Left renal pelvis (tissue), 4 donors: ENCODE measurements at regions not wholly inside any gene's neighbourhood (a gene's known extent, or its start where the extent isn't known, plus 50 kb on each side); places are given as distances from the start of the nearest gene placed in this dataset.
"Not testable (repeated sequence)": the region's sequence is repeated elsewhere in the genome, so short reads cannot be mapped to it uniquely, and the experiment has no call there.

ENCODE experiments used
- DNase-seq, 4 donors: peaks; one replicate each; pipeline ENCODE4 v3.0.0-alpha.2; 2013; ENCODE audit warnings: low read depth in 4 of 4, low spot score in 3 of 4

- DNase-seq = no peak
Measured at GRCh38 chr2:66251573-66251972, 183.4 kb upstream of the MEIS1 start.

- DNase-seq = not testable (repeated sequence)
Measured at GRCh38 chr2:66249089-66249488, 185.8 kb upstream of the MEIS1 start.

DNA sequence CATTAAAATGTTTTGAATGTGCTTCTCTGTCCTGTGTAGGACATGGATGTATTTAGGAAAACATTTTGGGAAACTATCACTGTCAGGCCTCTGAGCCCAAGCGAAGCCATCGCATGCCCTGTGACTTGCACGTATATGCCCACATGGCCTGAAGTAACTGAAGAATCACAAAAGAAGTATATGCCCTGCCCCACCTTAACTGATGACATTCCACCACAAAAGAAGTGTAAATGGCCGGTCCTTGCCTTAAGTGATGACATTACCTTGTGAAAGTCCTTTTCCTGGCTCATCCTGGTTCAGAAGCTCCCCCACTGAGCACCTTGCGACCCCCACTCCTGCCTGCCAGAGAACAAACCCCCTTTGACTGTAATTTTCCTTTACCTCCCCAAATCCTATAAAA, 191.1 kb upstream of the MEIS1 start:
- DNase-seq = not testable (repeated sequence)

GRCh38 chr2:66242888-66243287, 192.0 kb upstream of the MEIS1 start:
- DNase-seq = not testable (repeated sequence)

GRCh38 chr2:66242099-66242789, 192.7 kb upstream of the MEIS1 start:
- DNase-seq = no peak

DNA sequence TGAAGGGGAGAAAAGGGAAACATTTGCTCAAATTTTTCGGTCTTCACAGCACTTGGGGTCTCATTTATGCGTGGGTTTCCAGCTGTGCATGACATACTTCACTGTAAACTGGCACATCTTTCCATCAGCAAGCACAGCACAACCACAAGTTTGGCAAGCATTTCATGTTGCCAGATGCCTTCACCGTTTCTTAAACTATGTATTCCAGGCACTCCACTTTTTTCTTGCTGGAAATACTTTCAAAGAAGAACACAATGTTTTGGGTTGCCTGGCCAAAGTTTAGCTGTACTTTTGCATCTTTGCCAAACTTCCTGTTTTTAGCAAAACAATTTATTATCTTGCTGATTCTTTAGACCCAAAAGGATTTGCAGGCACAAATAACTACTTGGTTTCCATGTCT, 194.6 kb upstream of the MEIS1 start:
- DNase-seq = no peak

DNA sequence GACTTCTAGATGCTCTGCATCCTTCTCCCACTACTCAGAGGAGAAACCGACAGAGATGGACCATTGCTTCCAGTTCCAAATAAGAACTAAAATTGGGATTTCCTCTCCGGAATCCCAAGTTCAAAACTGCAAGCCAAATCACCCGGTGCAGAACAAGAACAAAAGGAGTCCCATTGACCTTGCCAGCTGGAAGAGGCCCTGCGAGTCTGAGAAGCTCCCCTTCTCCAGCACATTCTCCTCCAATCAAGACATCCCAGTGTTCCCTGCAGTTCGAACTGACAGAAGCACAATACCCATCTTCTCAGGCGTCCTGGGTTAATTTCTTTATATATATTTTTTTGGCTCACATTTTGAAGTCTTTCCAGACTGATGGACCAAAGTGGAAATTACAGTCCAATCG, 195.3 kb upstream of the MEIS1 start:
- DNase-seq = no peak

GRCh38 chr2:66237803-66238379, 197.0 kb upstream of the MEIS1 start:
- DNase-seq = no peak

- DNase-seq = no peak
Measured at GRCh38 chr2:66236816-66237802, 197.8 kb upstream of the MEIS1 start.

GRCh38 chr2:66236067-66236685, 198.7 kb upstream of the MEIS1 start:
- DNase-seq = no peak

DNA sequence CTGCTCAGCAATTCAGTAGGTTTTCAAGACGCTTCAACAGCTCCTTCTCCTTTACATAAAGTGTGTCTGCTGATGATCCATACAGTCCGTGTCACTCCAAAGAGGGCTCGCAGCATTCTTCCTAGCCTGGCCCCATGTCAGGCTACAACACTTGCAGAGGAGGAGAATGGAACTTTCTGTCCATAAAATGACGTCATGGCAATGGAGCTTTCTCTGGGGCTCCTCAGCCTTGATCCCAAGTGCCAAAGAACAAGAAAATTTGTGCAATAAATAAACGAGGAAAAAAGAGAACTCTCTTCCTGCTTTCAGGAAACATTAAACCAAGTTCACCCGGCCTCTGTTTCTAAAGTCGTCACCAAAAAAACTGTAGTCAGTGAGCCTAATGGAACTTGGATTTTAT, 199.5 kb upstream of the MEIS1 start:
- no peak for DNase-seq

DNA sequence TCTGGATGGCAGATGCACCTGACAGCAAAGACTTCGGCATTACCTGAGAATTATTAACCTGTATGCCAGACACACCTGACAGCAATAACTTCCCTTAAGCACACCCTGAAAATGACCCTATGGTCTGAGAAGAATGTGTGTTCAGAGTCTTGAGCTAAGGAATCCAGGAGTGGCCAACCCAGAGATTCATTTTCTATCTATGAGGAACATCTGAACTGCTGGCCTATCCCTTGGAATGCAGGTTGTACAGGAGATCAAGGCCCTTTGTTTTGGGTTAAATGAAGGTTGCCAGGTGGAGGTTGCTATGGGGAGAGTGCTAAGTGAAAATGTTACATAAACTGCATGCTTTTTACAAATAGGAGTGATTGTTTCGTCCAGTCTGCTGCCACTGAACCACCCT, 200.9 kb upstream of the MEIS1 start:
- DNase-seq = no peak

DNA sequence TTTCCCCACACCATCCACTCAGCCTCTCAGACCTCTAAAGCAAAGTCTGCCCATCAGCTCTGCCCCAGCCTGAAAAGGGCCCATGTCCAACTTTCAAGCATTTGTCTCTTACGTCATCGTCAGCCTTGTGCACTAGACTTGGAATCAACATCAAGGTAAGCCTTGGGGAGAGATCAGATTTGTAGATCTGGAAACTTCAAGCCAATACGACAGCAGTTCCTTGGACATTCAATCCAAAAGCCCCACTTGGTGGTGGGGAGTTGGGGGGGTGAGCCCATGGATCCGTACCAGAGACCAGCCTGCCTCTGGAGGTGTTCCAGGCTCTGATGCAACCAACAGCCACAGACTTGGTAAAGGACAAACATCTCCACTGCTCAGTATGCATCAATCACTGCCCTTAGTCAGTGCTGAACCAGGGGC, 206.8 kb upstream of the MEIS1 start:
- DNase-seq = no peak

GRCh38 chr2:66217039-66217585, 217.8 kb upstream of the MEIS1 start:
- no peak for DNase-seq

- no peak for DNase-seq
Measured at GRCh38 chr2:66212749-66213148, 222.2 kb upstream of the MEIS1 start.

DNA sequence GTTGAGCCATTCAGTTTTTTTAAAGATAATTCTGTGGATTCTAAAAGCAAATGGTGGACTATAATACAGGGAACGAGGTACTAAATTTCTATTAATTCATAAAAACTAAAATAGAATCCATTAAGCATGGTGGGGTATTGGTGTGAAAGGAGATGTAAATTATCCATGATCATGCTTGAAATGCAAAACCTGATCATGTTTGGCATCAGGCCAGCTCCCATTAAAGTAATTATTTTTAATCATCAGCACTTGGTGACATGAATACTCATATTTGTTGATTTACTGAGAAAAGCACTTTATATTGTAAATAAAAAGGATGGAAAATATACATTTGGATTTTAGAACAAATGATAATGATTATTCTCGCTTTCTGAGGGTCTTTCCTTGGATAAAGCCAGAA, 232.3 kb upstream of the MEIS1 start:
- no peak for DNase-seq

GRCh38 chr2:66201242-66201641, 233.7 kb upstream of the MEIS1 start:
- no peak for DNase-seq

DNA sequence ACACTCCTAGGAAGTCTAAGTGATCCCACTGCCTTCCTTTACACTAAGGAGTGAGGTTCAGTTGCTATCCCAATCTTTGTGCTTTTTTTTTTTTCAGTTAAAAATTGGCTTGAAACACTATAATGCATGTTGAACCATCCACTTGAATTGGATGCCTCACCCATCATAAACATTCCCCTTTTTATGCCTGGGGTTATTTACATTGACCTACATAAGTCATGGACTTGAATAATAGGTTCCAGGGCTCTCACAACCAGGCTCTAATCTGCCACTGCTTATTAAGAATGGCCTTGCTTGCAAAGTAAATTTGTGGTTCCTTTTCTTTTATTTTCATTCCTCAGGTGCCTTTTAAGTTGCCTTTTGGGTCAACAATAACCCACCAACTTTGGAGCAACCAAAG, 236.1 kb upstream of the MEIS1 start:
- no peak for DNase-seq

DNA sequence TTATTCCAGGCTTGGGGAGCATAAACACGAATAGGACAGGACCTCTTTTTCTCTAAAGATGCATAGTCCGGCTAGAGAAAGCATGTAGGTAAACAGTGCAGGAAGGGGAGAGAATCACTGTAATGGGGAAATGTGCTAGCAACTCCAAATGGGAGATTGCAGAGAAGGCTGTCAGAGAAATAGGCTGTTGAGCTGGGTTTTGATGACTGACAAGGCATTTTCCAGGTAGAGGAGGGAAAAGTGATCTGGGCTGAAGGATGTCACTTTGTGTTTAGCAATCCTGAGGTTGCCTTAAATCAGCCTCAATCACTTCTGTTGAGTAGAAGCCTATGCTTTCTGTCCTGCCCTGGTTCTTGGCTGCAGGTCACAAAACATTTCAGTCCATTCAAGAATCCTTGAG, 242.0 kb upstream of the MEIS1 start:
- DNase-seq = no peak

- DNase-seq = no peak
Measured at GRCh38 chr2:66191311-66191710, 243.6 kb upstream of the MEIS1 start.

GRCh38 chr2:66189553-66189952, 245.4 kb upstream of the MEIS1 start:
- DNase-seq = no peak
